HFFc6 (cell line): ENCODE measurements at regions not wholly inside any gene's neighbourhood (a gene's known extent, or its start where the extent isn't known, plus 50 kb on each side); places are given as distances from the start of the nearest gene placed in this dataset.

ENCODE experiments used
- DNase-seq: peaks from one replicate; pipeline ENCODE4 v3.0.0-alpha.2; 2018
- H3K27ac Mint-ChIP-seq: 2 replicates; pipeline ENCODE4 v1.8.0; 2020; ENCODE audit warnings: mild to moderate bottlenecking, mixed read lengths
- H3K27me3 Mint-ChIP-seq: 2 replicates; pipeline ENCODE4 v1.8.0; 2021; ENCODE audit warnings: mild to moderate bottlenecking, moderate library complexity, mixed read lengths; ENCODE audit not compliant: insufficient read depth
- H3K36me3 Mint-ChIP-seq: 2 replicates; pipeline ENCODE4 v1.8.0; 2021; ENCODE audit warnings: low read depth, mixed read lengths
- H3K4me1 Mint-ChIP-seq: 2 replicates; pipeline ENCODE4 v1.8.0; 2020; ENCODE audit warnings: low read depth, mixed read lengths
- H3K4me3 Mint-ChIP-seq: 2 replicates; pipeline ENCODE4 v1.8.0; 2020; ENCODE audit warnings: mild to moderate bottlenecking, moderate library complexity, mixed read lengths
- H3K9me3 Mint-ChIP-seq: 2 replicates; pipeline ENCODE4 v1.8.0; 2020; ENCODE audit warnings: mild to moderate bottlenecking, mixed read lengths
- CTCF ChIP-seq: fragments of 200-600 bp; sonication (generic); IDR thresholded peaks from 2 replicates; pipeline ENCODE4 v1.5.0; 2021; ENCODE audit warnings: antibody characterized with exemption, mild to moderate bottlenecking

GRCh38 chr11:120056301-120057027 is 81.4 kb downstream of the TRIM29 start:
- H3K36me3 Mint-ChIP-seq = no peaks in the 10 kb centered on the region
- H3K4me3 Mint-ChIP-seq = no peak overlapping the region
- H3K4me1 Mint-ChIP-seq = peaks cover 7% of the 10 kb centered on the region; the same call in 1 of the 2 replicates
- no peak for TF ChIP-seq CTCF
- H3K27ac Mint-ChIP-seq = no peak overlapping the region
- peaks cover 20% of the 10 kb centered on the region for H3K27me3 Mint-ChIP-seq
- DNase-seq = no peak
- no peaks in the 10 kb centered on the region; the same call in 1 of the 2 replicates for H3K9me3 Mint-ChIP-seq

- H3K27me3 Mint-ChIP-seq = peaks cover 19% of the 10 kb centered on the region
- no peaks in the 10 kb centered on the region for H3K36me3 Mint-ChIP-seq
- peak; percentile 37 for DNase-seq
- H3K27ac Mint-ChIP-seq = no peak overlapping the region
- no peaks in the 10 kb centered on the region; the same call in 1 of the 2 replicates for H3K4me1 Mint-ChIP-seq
- H3K9me3 Mint-ChIP-seq = no peaks in the 10 kb centered on the region; the same call in 1 of the 2 replicates
- no peak for TF ChIP-seq CTCF
- no peak overlapping the region for H3K4me3 Mint-ChIP-seq
Measured at GRCh38 chr11:120055646-120056045, 82.3 kb downstream of the TRIM29 start.

GRCh38 chr11:120054753-120055045 is 83.2 kb downstream of the TRIM29 start:
- Mint-ChIP-seq H3K4me3 (no peak overlapping the region), H3K27me3 (peaks cover 24% of the 10 kb centered on the region), H3K9me3 (no peaks in the 10 kb centered on the region; the same call in 1 of the 2 replicates), H3K4me1 (no peaks in the 10 kb centered on the region; the same call in 1 of the 2 replicates), H3K36me3 (no peaks in the 10 kb centered on the region), H3K27ac (no peak overlapping the region)
- no peak for TF ChIP-seq CTCF
- no peak for DNase-seq

GRCh38 chr11:120054016-120054752 is 83.7 kb downstream of the TRIM29 start:
- no peak for TF ChIP-seq CTCF
- no peaks in the 10 kb centered on the region; the same call in 1 of the 2 replicates for H3K4me1 Mint-ChIP-seq
- H3K36me3 Mint-ChIP-seq = no peaks in the 10 kb centered on the region
- no peak for DNase-seq
- no peak overlapping the region for H3K4me3 Mint-ChIP-seq
- no peak overlapping the region for H3K27ac Mint-ChIP-seq
- no peaks in the 10 kb centered on the region; the same call in 1 of the 2 replicates for H3K9me3 Mint-ChIP-seq
- H3K27me3 Mint-ChIP-seq = peaks cover 24% of the 10 kb centered on the region

GRCh38 chr11:120052196-120052775 is 85.6 kb downstream of the TRIM29 start:
- DNase-seq = no peak
- no peak overlapping the region for H3K27ac Mint-ChIP-seq
- TF ChIP-seq CTCF = no peak
- H3K9me3 Mint-ChIP-seq = peaks cover 8% of the 10 kb centered on the region; the same call in 1 of the 2 replicates
- H3K4me1 Mint-ChIP-seq = no peaks in the 10 kb centered on the region; the same call in 1 of the 2 replicates
- peaks cover 16% of the 10 kb centered on the region for H3K27me3 Mint-ChIP-seq
- H3K36me3 Mint-ChIP-seq = no peaks in the 10 kb centered on the region
- H3K4me3 Mint-ChIP-seq = no peak overlapping the region
